HCT116 (cell line): ENCODE measurements at regions not wholly inside any gene's neighbourhood (a gene's known extent, or its start where the extent isn't known, plus 50 kb on each side); places are given as distances from the start of the nearest gene placed in this dataset.

Experiments
- ATAC-seq: fragments of 200-7000 bp; cut with Tn5 transposase; 2 replicates; pipeline ENCODE4 v1.9.1; 2020; ENCODE audit warnings: mild to moderate bottlenecking, moderate library complexity
- BruUV-seq: library from RNA; stranded (reverse); fragments of 400-500 nt; replicated peaks from 2 replicates; lab custom pipeline; 2021; lab: Mats Ljungman, UMichigan
- CTCF ChIA-PET: fragments of 300-600 bp; sonication (Branson Sonifier 250); formaldehyde crosslinking; loops from one replicate; lab custom pipeline; 2021; ENCODE audit warnings: antibody characterized with exemption; lab: Charles Lee
- POLR2A ChIA-PET: fragments of 300-600, 350-600 bp; sonication (Branson Sonifier 250); formaldehyde crosslinking; loops from one replicate; lab custom pipeline; 2021; ENCODE audit warnings: antibody characterized with exemption; lab: Charles Lee
- RAD21 ChIA-PET, 2 experiments: fragments of 300-600 bp; sonication (Branson Sonifier 250); formaldehyde crosslinking; loops; one replicate each; lab custom pipeline; 2023; ENCODE audit warnings: low total read pairs in 2 of 2; ENCODE audit not compliant: uncharacterized antibody in 2 of 2, unreplicated experiment in 2 of 2, low non-redundant PET in 1 of 2; lab: Charles Lee
- DNase-seq: peaks from one replicate; pipeline ENCODE4 v3.0.0-alpha.2; 2010; ENCODE audit warnings: low read depth, low spot score
- H2AFZ ChIP-seq: fragments of 200-600 bp; shearing (Covaris generic), sonication (generic); 2 replicates; pipeline ENCODE4 v1.6.1; 2017; ENCODE audit warnings: low read depth, mixed run types, mixed read lengths, antibody characterized with exemption, low read length; ENCODE audit not compliant: poor library complexity, severe bottlenecking
- H3K27ac ChIP-seq: 2 replicates; pipeline ENCODE4 v1.5.1; 2012; ENCODE audit warnings: low read depth, low read length
- H3K27me3 ChIP-seq: fragments of 200-600 bp; sonication (generic); 2 replicates; pipeline ENCODE4 v1.6.1; 2016; ENCODE audit warnings: mixed run types, low read length, mixed read lengths; ENCODE audit not compliant: insufficient read depth
- H3K36me3 ChIP-seq, 2 experiments: fragments of 200-500 bp in 1 of 2; fragments of 200-600 bp in 1 of 2; sonication (Bioruptor generic) in 1 of 2; sonication (generic) in 1 of 2; 2 replicates each; pipeline versions ENCODE4 v1.5.1 to v1.6.1; 2014 to 2016; ENCODE audit warnings: low read length in 2 of 2, inconsistent platforms in 1 of 2, mixed read lengths in 1 of 2, mixed run types in 1 of 2; ENCODE audit not compliant: insufficient read depth in 2 of 2, control insufficient read depth in 1 of 2
- H3K4me1 ChIP-seq, 2 experiments: fragments of 200-600 bp in 1 of 2; sonication (generic) in 1 of 2; 2 replicates each; pipeline versions ENCODE4 v1.5.1 to v1.6.1; 2012 to 2017; ENCODE audit warnings: low read length in 2 of 2, inconsistent platforms in 1 of 2, mild to moderate bottlenecking in 1 of 2, mixed read lengths in 1 of 2, mixed run types in 1 of 2, moderate library complexity in 1 of 2; ENCODE audit not compliant: insufficient read depth in 2 of 2, control insufficient read depth in 1 of 2
- H3K4me2 ChIP-seq: fragments of 200-600 bp; sonication (generic); 2 replicates; pipeline ENCODE4 v1.6.1; 2017; ENCODE audit warnings: mixed run types, low read length, mixed read lengths
- H3K4me3 ChIP-seq, 2 experiments: fragments of 200-600 bp in 1 of 2; sonication (generic) in 1 of 2; replicated peaks in 1 of 2; 2 replicates each; pipeline ENCODE4 v1.5.1; 2011 to 2016; ENCODE audit warnings: low read length in 2 of 2, control low read depth in 1 of 2, low read depth in 1 of 2, mild to moderate bottlenecking in 1 of 2, mixed read lengths in 1 of 2, mixed run types in 1 of 2
- H3K79me2 ChIP-seq: fragments of 200-600 bp; sonication (generic); 2 replicates; pipeline ENCODE4 v1.6.1; 2017; ENCODE audit warnings: mild to moderate bottlenecking, mixed run types, low read length, moderate library complexity, mixed read lengths; ENCODE audit not compliant: insufficient read depth
- H3K9ac ChIP-seq: fragments of 200-600 bp; sonication (generic); 2 replicates; pipeline ENCODE4 v1.6.1; 2016; ENCODE audit warnings: low read length, mixed read lengths
- H3K9me2 ChIP-seq: fragments of 200-600 bp; sonication (generic), shearing (Covaris generic); 2 replicates; pipeline ENCODE4 v1.6.1; 2017; ENCODE audit warnings: mixed run types, mild to moderate bottlenecking, moderate library complexity; ENCODE audit not compliant: insufficient read depth
- H3K9me3 ChIP-seq, 2 experiments: fragments of 200-500 bp in 1 of 2; fragments of 200-600 bp in 1 of 2; sonication (Bioruptor generic) in 1 of 2; sonication (generic) in 1 of 2; 2 replicates each; pipeline ENCODE4 v1.6.1; 2014 to 2017; ENCODE audit warnings: low read length in 2 of 2, mixed read lengths in 2 of 2, inconsistent platforms in 1 of 2, low read depth in 1 of 2, mild to moderate bottlenecking in 1 of 2, mixed run types in 1 of 2, moderate library complexity in 1 of 2; ENCODE audit not compliant: control insufficient read depth in 1 of 2, insufficient read depth in 1 of 2
- H4K20me1 ChIP-seq: fragments of 200-600 bp; sonication (generic), shearing (Covaris generic); 2 replicates; pipeline ENCODE4 v1.6.1; 2017; ENCODE audit warnings: mixed run types, mild to moderate bottlenecking, moderate library complexity; ENCODE audit not compliant: insufficient read depth
- CBX3 ChIP-seq: IDR thresholded peaks from 2 replicates; pipeline ENCODE4 v1.6.1; 2012; ENCODE audit warnings: low read depth
- CEBPB ChIP-seq: IDR thresholded peaks from 2 replicates; pipeline ENCODE4 v1.6.1; 2012; ENCODE audit warnings: low read depth
- SP1 ChIP-seq: IDR thresholded peaks from 2 replicates; pipeline ENCODE4 v1.6.1; 2012; ENCODE audit warnings: low read depth
- ZFX ChIP-seq: fragments of 450-650 bp; IDR thresholded peaks from 2 replicates; pipeline ENCODE4 v1.6.1; 2017
- intact Hi-C: fragments of 100-400 bp; cut with micrococcal nuclease; formaldehyde crosslinking; loops from 2 replicates; pipeline ENCODE4 v1.10.0; 2022
- TF ChIP-seq, protein P1 (sequence below): IDR thresholded peaks from 2 replicates; pipeline ENCODE4 v1.6.1; 2011; ENCODE audit warnings: mild to moderate bottlenecking, low read length, moderate library complexity; ENCODE audit not compliant: insufficient replicate concordance; ENCODE audit errors: extremely low read depth
- TF ChIP-seq, protein P2 (sequence below), 3 experiments: fragments of 200-600 bp in 1 of 3; sonication (generic) in 1 of 3; IDR thresholded peaks in 2 of 3; conservative IDR thresholded peaks in 1 of 3; 2 replicates each; pipeline ENCODE4 v1.5.1; 2012 to 2017; ENCODE audit warnings: low read depth in 2 of 3, low read length in 2 of 3, antibody characterized with exemption in 1 of 3, borderline replicate concordance in 1 of 3, control low read depth in 1 of 3, mild to moderate bottlenecking in 1 of 3, mixed read lengths in 1 of 3, mixed run types in 1 of 3, moderate library complexity in 1 of 3; ENCODE audit not compliant: insufficient read depth in 1 of 3

- no peaks in the 10 kb centered on the region for H4K20me1 ChIP-seq
- intact Hi-C loops: no loop called here
- no peak overlapping the region for H3K4me3 ChIP-seq
- no peak overlapping the region for H3K27ac ChIP-seq
- H3K9me3 ChIP-seq: no peaks in the 10 kb centered on the region
- no peak overlapping the region for H3K4me2 ChIP-seq
- DNase-seq (no peak), ATAC-seq (no peak)
- ChIA-PET CTCF (no interaction called here), POLR2A (no interaction called here), RAD21 (no interaction called here)
- H3K79me2 ChIP-seq: no peaks in the 10 kb centered on the region
- H3K36me3 ChIP-seq: no peaks in the 10 kb centered on the region
- TF ChIP-seq, protein P1, sequence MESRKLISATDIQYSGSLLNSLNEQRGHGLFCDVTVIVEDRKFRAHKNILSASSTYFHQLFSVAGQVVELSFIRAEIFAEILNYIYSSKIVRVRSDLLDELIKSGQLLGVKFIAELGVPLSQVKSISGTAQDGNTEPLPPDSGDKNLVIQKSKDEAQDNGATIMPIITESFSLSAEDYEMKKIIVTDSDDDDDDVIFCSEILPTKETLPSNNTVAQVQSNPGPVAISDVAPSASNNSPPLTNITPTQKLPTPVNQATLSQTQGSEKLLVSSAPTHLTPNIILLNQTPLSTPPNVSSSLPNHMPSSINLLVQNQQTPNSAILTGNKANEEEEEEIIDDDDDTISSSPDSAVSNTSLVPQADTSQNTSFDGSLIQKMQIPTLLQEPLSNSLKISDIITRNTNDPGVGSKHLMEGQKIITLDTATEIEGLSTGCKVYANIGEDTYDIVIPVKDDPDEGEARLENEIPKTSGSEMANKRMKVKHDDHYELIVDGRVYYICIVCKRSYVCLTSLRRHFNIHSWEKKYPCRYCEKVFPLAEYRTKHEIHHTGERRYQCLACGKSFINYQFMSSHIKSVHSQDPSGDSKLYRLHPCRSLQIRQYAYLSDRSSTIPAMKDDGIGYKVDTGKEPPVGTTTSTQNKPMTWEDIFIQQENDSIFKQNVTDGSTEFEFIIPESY: no peak
- TF ChIP-seq CEBPB (no peak), CBX3 (no peak), SP1 (no peak), ZFX (no peak)
- TF ChIP-seq, protein P2, sequence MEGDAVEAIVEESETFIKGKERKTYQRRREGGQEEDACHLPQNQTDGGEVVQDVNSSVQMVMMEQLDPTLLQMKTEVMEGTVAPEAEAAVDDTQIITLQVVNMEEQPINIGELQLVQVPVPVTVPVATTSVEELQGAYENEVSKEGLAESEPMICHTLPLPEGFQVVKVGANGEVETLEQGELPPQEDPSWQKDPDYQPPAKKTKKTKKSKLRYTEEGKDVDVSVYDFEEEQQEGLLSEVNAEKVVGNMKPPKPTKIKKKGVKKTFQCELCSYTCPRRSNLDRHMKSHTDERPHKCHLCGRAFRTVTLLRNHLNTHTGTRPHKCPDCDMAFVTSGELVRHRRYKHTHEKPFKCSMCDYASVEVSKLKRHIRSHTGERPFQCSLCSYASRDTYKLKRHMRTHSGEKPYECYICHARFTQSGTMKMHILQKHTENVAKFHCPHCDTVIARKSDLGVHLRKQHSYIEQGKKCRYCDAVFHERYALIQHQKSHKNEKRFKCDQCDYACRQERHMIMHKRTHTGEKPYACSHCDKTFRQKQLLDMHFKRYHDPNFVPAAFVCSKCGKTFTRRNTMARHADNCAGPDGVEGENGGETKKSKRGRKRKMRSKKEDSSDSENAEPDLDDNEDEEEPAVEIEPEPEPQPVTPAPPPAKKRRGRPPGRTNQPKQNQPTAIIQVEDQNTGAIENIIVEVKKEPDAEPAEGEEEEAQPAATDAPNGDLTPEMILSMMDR (IDR thresholded peaks at IDR 0.05 in 2 of 3, conservative IDR thresholded peaks at IDR 0.05 in 1 of 3; ENCODE audit: borderline replicate concordance in 1 of 3, insufficient read depth in 1 of 3, low read depth in 2 of 3, low read length in 2 of 3): no peak
- H3K9ac ChIP-seq: no peak overlapping the region
- H2AFZ ChIP-seq: no peak overlapping the region
- no TSS peak for BruUV-seq
- peaks cover 23% of the 10 kb centered on the region; the same call in 1 of the 2 replicates for H3K27me3 ChIP-seq
- H3K9me2 ChIP-seq: no peaks in the 10 kb centered on the region
- no peaks in the 10 kb centered on the region for H3K4me1 ChIP-seq
Observed at GRCh38 chr11:119908573-119908904, 179.5 kb upstream of the NECTIN1 start.
